ENCODE measurements at regions not wholly inside any gene's neighbourhood (a gene's known extent, or its start where the extent isn't known, plus 50 kb on each side); places are given as distances from the start of the nearest gene placed in this dataset.

DNA sequence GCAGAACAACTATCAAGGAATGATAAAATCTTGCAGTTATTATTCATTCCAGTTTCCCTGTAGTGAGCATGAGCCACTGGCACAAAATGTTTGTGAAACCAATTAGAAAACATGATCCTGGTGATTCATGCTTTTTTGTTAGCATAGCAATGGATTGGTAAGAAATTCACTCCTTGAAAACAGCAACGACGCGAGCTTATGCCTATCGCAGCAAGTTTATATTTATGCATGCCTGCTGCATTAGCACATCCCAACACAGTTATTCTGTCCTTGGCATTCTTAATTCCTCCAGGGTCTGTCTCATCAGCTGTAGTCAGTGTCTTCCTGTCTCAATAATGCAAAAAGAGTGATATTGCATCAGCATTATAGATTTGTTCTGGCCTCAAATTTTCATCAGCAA is 975.9 kb downstream of the STIM2 start:
- TF ChIP-seq POLR2A (IDR thresholded peaks at IDR 0.05) = no peak
- TF ChIP-seq, protein P1, sequence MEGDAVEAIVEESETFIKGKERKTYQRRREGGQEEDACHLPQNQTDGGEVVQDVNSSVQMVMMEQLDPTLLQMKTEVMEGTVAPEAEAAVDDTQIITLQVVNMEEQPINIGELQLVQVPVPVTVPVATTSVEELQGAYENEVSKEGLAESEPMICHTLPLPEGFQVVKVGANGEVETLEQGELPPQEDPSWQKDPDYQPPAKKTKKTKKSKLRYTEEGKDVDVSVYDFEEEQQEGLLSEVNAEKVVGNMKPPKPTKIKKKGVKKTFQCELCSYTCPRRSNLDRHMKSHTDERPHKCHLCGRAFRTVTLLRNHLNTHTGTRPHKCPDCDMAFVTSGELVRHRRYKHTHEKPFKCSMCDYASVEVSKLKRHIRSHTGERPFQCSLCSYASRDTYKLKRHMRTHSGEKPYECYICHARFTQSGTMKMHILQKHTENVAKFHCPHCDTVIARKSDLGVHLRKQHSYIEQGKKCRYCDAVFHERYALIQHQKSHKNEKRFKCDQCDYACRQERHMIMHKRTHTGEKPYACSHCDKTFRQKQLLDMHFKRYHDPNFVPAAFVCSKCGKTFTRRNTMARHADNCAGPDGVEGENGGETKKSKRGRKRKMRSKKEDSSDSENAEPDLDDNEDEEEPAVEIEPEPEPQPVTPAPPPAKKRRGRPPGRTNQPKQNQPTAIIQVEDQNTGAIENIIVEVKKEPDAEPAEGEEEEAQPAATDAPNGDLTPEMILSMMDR (IDR thresholded peaks at IDR 0.05) = no peak
- TF ChIP-seq POLR2AphosphoS5 (IDR thresholded peaks at IDR 0.05) = no peak
